Right atrium auricular region (tissue), 2 donors: ENCODE measurements at regions not wholly inside any gene's neighbourhood (a gene's known extent, or its start where the extent isn't known, plus 50 kb on each side); places are given as distances from the start of the nearest gene placed in this dataset.

Experiments
- DNase-seq: peaks from one replicate; pipeline ENCODE4 v3.0.0-alpha.2; 2019; ENCODE audit warnings: low spot score
- H3K27ac ChIP-seq, 2 donors: fragments of 200-600 bp; sonication (generic); 1 replicate in 1 of 2; 2 replicates in 1 of 2; pipeline ENCODE4 v1.5.1; 2016 to 2019
- H3K27me3 ChIP-seq, 2 donors: fragments of 200-600 bp; sonication (generic); one replicate each; pipeline versions ENCODE4 v1.5.1 to v1.6.0; 2017 to 2019
- H3K36me3 ChIP-seq: fragments of 200-600 bp; sonication (generic); one replicate; pipeline ENCODE4 v1.5.1; 2016
- H3K4me1 ChIP-seq, 2 donors: fragments of 200-600 bp; sonication (generic); one replicate each; pipeline versions ENCODE4 v1.5.1 to v1.6.0; 2017 to 2019
- H3K4me3 ChIP-seq, 2 donors: fragments of 200-600 bp; sonication (generic); 1 replicate in 1 of 2; 2 replicates in 1 of 2; pipeline ENCODE4 v1.5.1; 2017 to 2019; ENCODE audit warnings: mild to moderate bottlenecking in 1 of 2, moderate library complexity in 1 of 2
- H3K9me3 ChIP-seq, 2 donors: fragments of 200-600 bp; sonication (generic); one replicate each; pipeline ENCODE4 v1.5.1; 2019
- CTCF ChIP-seq, 2 donors: fragments of 200-600 bp; sonication (generic); IDR thresholded peaks; one replicate each; pipeline ENCODE4 v1.5.1; 2019; ENCODE audit warnings: antibody characterized with exemption in 2 of 2

- Histone ChIP-seq H3K27me3 (no peaks in the 10 kb centered on the region), H3K36me3 (no peaks in the 10 kb centered on the region), H3K4me3 (no peak overlapping the region), H3K9me3 (no peaks in the 10 kb centered on the region), H3K4me1 (peaks cover 0 to 7% of the 10 kb centered on the region in 2 donors), H3K27ac (no peak overlapping the region)
- no peak for TF ChIP-seq CTCF (IDR thresholded peaks at IDR 0.05)
- no peak for DNase-seq
Measured at GRCh38 chr12:67035121-67035520, 234.0 kb upstream of the CAND1 start.

GRCh38 chr12:67038486-67038885, 230.7 kb upstream of the CAND1 start:
- no peaks in the 10 kb centered on the region for H3K27me3 ChIP-seq
- TF ChIP-seq CTCF (IDR thresholded peaks at IDR 0.05) = no peak
- DNase-seq = no peak
- no peak overlapping the region for H3K27ac ChIP-seq
- H3K4me1 ChIP-seq = peaks cover 0 to 19% of the 10 kb centered on the region in 2 donors
- H3K36me3 ChIP-seq = no peaks in the 10 kb centered on the region
- no peaks in the 10 kb centered on the region for H3K9me3 ChIP-seq
- no peak overlapping the region for H3K4me3 ChIP-seq

- H3K4me1 ChIP-seq = peaks cover 0 to 28% of the 10 kb centered on the region in 2 donors
- no peak overlapping the region for H3K4me3 ChIP-seq
- peak overlapping the region; percentile 12 to 59 for H3K27ac ChIP-seq
- no peaks in the 10 kb centered on the region for H3K9me3 ChIP-seq
- DNase-seq = no peak
- no peaks in the 10 kb centered on the region for H3K27me3 ChIP-seq
- no peaks in the 10 kb centered on the region for H3K36me3 ChIP-seq
- no peak for TF ChIP-seq CTCF (IDR thresholded peaks at IDR 0.05)
Measured at GRCh38 chr12:67039995-67040860, 228.9 kb upstream of the CAND1 start.

GRCh38 chr12:67040861-67041137, 228.4 kb upstream of the CAND1 start:
- H3K27ac ChIP-seq = peak overlapping the region in 1 of 2 donors; percentile 59
- DNase-seq = no peak
- H3K36me3 ChIP-seq = no peaks in the 10 kb centered on the region
- no peaks in the 10 kb centered on the region for H3K9me3 ChIP-seq
- no peak overlapping the region for H3K4me3 ChIP-seq
- peaks cover 0 to 31% of the 10 kb centered on the region in 2 donors for H3K4me1 ChIP-seq
- TF ChIP-seq CTCF (IDR thresholded peaks at IDR 0.05) = no peak
- no peaks in the 10 kb centered on the region for H3K27me3 ChIP-seq

GRCh38 chr12:67042697-67043131, 226.4 kb upstream of the CAND1 start:
- TF ChIP-seq CTCF (IDR thresholded peaks at IDR 0.05) = no peak
- no peaks in the 10 kb centered on the region for H3K9me3 ChIP-seq
- no peaks in the 10 kb centered on the region for H3K27me3 ChIP-seq
- H3K4me3 ChIP-seq = no peak overlapping the region
- H3K4me1 ChIP-seq = peaks cover 0 to 32% of the 10 kb centered on the region in 2 donors
- DNase-seq = no peak
- H3K36me3 ChIP-seq = no peaks in the 10 kb centered on the region
- H3K27ac ChIP-seq = peak overlapping the region; percentile 54 to 80

GRCh38 chr12:67043771-67044170, 225.4 kb upstream of the CAND1 start:
- no peak for TF ChIP-seq CTCF (IDR thresholded peaks at IDR 0.05)
- Histone ChIP-seq H3K27ac (peak overlapping the region; percentile 54 to 80), H3K27me3 (no peaks in the 10 kb centered on the region), H3K4me3 (no peak overlapping the region), H3K4me1 (peaks cover 0 to 32% of the 10 kb centered on the region in 2 donors), H3K36me3 (no peaks in the 10 kb centered on the region), H3K9me3 (no peaks in the 10 kb centered on the region)
- DNase-seq = no peak
